ENCODE measurements at regions not wholly inside any gene's neighbourhood (a gene's known extent, or its start where the extent isn't known, plus 50 kb on each side); places are given as distances from the start of the nearest gene placed in this dataset.

- Histone ChIP-seq H3K4me3 (ENCODE audit: low read length) (no peak overlapping the region), H4K20me1 (ENCODE audit: insufficient read depth) (no peaks in the 10 kb centered on the region), H3K27ac (ENCODE audit: low read length) (no peak overlapping the region), H3K9me3 (ENCODE audit: low read length) (no peaks in the 10 kb centered on the region), H3K27me3 (ENCODE audit: insufficient read depth, low read depth, low read length) (no peaks in the 10 kb centered on the region), H3K9ac (ENCODE audit: low read length) (no peak overlapping the region), H3F3A (ENCODE audit: insufficient read depth, low read length, poor library complexity, severe bottlenecking) (no peaks in the 10 kb centered on the region), H3K9me2 (ENCODE audit: insufficient read depth, low read length) (no peaks in the 10 kb centered on the region), H3K79me2 (replicated peaks; ENCODE audit: insufficient read depth, low read length) (no peaks in the 10 kb centered on the region), H3K36me3 (ENCODE audit: insufficient read depth, low read length) (no peaks in the 10 kb centered on the region), H3K4me2 (ENCODE audit: low read length) (no peak overlapping the region), H2AFZ (ENCODE audit: low read depth, low read length) (no peak overlapping the region)
- TF ChIP-seq POLR2AphosphoS5 (IDR thresholded peaks at IDR 0.05) (no peak), MXI1 (conservative IDR thresholded peaks at IDR 0.05; ENCODE audit: poor library complexity, severe bottlenecking) (no peak), EZH2 (IDR thresholded peaks at IDR 0.05; ENCODE audit: borderline replicate concordance, insufficient read depth, low read length, poor library complexity, severe bottlenecking) (no peak), RAD21 (conservative IDR thresholded peaks at IDR 0.05) (no peak), TAF1 (IDR thresholded peaks at IDR 0.05; ENCODE audit: low read depth) (no peak), SMC3 (conservative IDR thresholded peaks at IDR 0.05; ENCODE audit: poor library complexity) (no peak), REST (IDR thresholded peaks at IDR 0.05; ENCODE audit: borderline replicate concordance) (no peak), EP300 (conservative IDR thresholded peaks at IDR 0.05; ENCODE audit: poor library complexity, severe bottlenecking) (no peak), CTCF (IDR thresholded peaks at IDR 0.05; ENCODE audit: poor library complexity, severe bottlenecking) (no peak)
Measured at GRCh38 chr2:33665039-33665438, 65.9 kb upstream of the FAM98A start.

- H3K4me2 ChIP-seq (ENCODE audit: low read length) = no peak overlapping the region
- H3K9me2 ChIP-seq (ENCODE audit: insufficient read depth, low read length) = no peaks in the 10 kb centered on the region
- H3K4me3 ChIP-seq (ENCODE audit: low read length) = no peak overlapping the region
- H3K27ac ChIP-seq (ENCODE audit: low read length) = no peak overlapping the region
- TF ChIP-seq REST (IDR thresholded peaks at IDR 0.05; ENCODE audit: borderline replicate concordance) (no peak), CTCF (IDR thresholded peaks at IDR 0.05; ENCODE audit: poor library complexity, severe bottlenecking) (no peak), EP300 (conservative IDR thresholded peaks at IDR 0.05; ENCODE audit: poor library complexity, severe bottlenecking) (no peak), TAF1 (IDR thresholded peaks at IDR 0.05; ENCODE audit: low read depth) (no peak), RAD21 (conservative IDR thresholded peaks at IDR 0.05) (no peak), MXI1 (conservative IDR thresholded peaks at IDR 0.05; ENCODE audit: poor library complexity, severe bottlenecking) (no peak), POLR2AphosphoS5 (IDR thresholded peaks at IDR 0.05) (no peak), SMC3 (conservative IDR thresholded peaks at IDR 0.05; ENCODE audit: poor library complexity) (no peak)
- H3K9ac ChIP-seq (ENCODE audit: low read length) = no peak overlapping the region
- H2AFZ ChIP-seq (ENCODE audit: low read depth, low read length) = no peak overlapping the region
- no peaks in the 10 kb centered on the region for H3K79me2 ChIP-seq (replicated peaks; ENCODE audit: insufficient read depth, low read length)
- no peaks in the 10 kb centered on the region for H3K9me3 ChIP-seq (ENCODE audit: low read length)
- H3K27me3 ChIP-seq (ENCODE audit: insufficient read depth, low read depth, low read length) = no peaks in the 10 kb centered on the region
- H3F3A ChIP-seq (ENCODE audit: insufficient read depth, low read length, poor library complexity, severe bottlenecking) = no peaks in the 10 kb centered on the region
- H3K36me3 ChIP-seq (ENCODE audit: insufficient read depth, low read length) = no peaks in the 10 kb centered on the region
- H4K20me1 ChIP-seq (ENCODE audit: insufficient read depth) = no peaks in the 10 kb centered on the region
Measured at GRCh38 chr2:33660416-33661123, 61.5 kb upstream of the FAM98A start.
